Endothelial cell of umbilical vein (primary cell): ENCODE measurements at regions not wholly inside any gene's neighbourhood (a gene's known extent, or its start where the extent isn't known, plus 50 kb on each side); places are given as distances from the start of the nearest gene placed in this dataset.

Experiments used
- BruUV-seq: library from RNA; stranded (reverse); fragments of 400-500 nt; replicated peaks from 2 replicates; lab custom pipeline; 2021; lab: Mats Ljungman, UMichigan
- CTCF ChIA-PET: fragments of 300-600, 350-600 bp; sonication (Branson Sonifier 250); formaldehyde crosslinking; loops from one replicate; lab custom pipeline; 2021; ENCODE audit warnings: antibody characterized with exemption, inconsistent platforms; lab: Charles Lee
- POLR2A ChIA-PET: fragments of 300-600, 350-600 bp; sonication (Branson Sonifier 250); formaldehyde crosslinking; loops from one replicate; lab custom pipeline; 2021; ENCODE audit warnings: antibody characterized with exemption, inconsistent platforms; lab: Charles Lee
- DNase-seq: peaks from one replicate; pipeline ENCODE4 v3.0.0-alpha.2; 2011; ENCODE audit warnings: low read depth, low spot score
- FAIRE-seq: peaks from 2 replicates; lab custom pipeline; 2011; peaks lifted over from hg19 to GRCh38; lab: Jason Lieb, UNC
- H2AFZ ChIP-seq: 2 replicates; pipeline ENCODE4 v1.6.0; 2012; ENCODE audit warnings: low read depth, low read length, control low read depth, inconsistent platforms
- H3K27ac ChIP-seq: 2 replicates; pipeline ENCODE4 v1.5.1; 2011; ENCODE audit warnings: low read depth, mild to moderate bottlenecking, control low read depth, low read length, moderate library complexity; ENCODE audit not compliant: insufficient read depth
- H3K27me3 ChIP-seq, 2 experiments: 2 replicates each; pipeline versions ENCODE4 v1.6.0 to v1.6.1; 2011; ENCODE audit warnings: low read length in 2 of 2, mixed read lengths in 1 of 2; ENCODE audit not compliant: control insufficient read depth in 2 of 2, insufficient read depth in 2 of 2
- H3K36me3 ChIP-seq, 2 experiments: 2 replicates in 1 of 2; 3 replicates in 1 of 2; pipeline ENCODE4 v1.5.1; 2011; ENCODE audit warnings: low read length in 2 of 2, mild to moderate bottlenecking in 1 of 2, moderate library complexity in 1 of 2; ENCODE audit not compliant: control insufficient read depth in 2 of 2, insufficient read depth in 2 of 2; ENCODE audit errors: extremely low read depth in 1 of 2
- H3K4me1 ChIP-seq: 3 replicates; pipeline ENCODE4 v1.5.1; 2011; ENCODE audit warnings: mild to moderate bottlenecking, low read length; ENCODE audit not compliant: control insufficient read depth, insufficient read depth; ENCODE audit errors: extremely low read depth
- H3K4me2 ChIP-seq: 2 replicates; pipeline ENCODE4 v1.6.1; 2011; ENCODE audit warnings: low read length, control low read depth, mixed read lengths; ENCODE audit not compliant: insufficient read depth
- H3K4me3 ChIP-seq, 3 experiments: fragments of 200-600 bp in 1 of 3; sonication (generic), shearing (Covaris generic) in 1 of 3; replicated peaks in 1 of 3; 2 replicates each; pipeline ENCODE4 v1.5.1; 2011 to 2016; ENCODE audit warnings: control low read depth in 3 of 3, low read length in 3 of 3, mild to moderate bottlenecking in 2 of 3, inconsistent platforms in 1 of 3, low read depth in 1 of 3, moderate library complexity in 1 of 3; ENCODE audit not compliant: insufficient read depth in 1 of 3
- H3K79me2 ChIP-seq: 2 replicates; pipeline ENCODE4 v1.6.0; 2012; ENCODE audit warnings: low read length, inconsistent platforms; ENCODE audit not compliant: control insufficient read depth, insufficient read depth
- H3K9ac ChIP-seq: replicated peaks from 2 replicates; pipeline ENCODE3; 2011; ENCODE audit warnings: low read length, control low read depth; ENCODE audit not compliant: insufficient read depth; ENCODE audit errors: extremely low read depth
- H3K9me1 ChIP-seq: replicated peaks from 3 replicates; pipeline ENCODE4 v1.6.0; 2011; ENCODE audit warnings: mild to moderate bottlenecking, low read length; ENCODE audit not compliant: control insufficient read depth, insufficient read depth; ENCODE audit errors: extremely low read depth
- H3K9me3 ChIP-seq: replicated peaks from 2 replicates; pipeline ENCODE4 v1.5.1; 2012; ENCODE audit warnings: low read length, inconsistent platforms; ENCODE audit not compliant: control insufficient read depth, insufficient read depth
- H4K20me1 ChIP-seq: replicated peaks from 2 replicates; pipeline ENCODE3; 2011; ENCODE audit warnings: mild to moderate bottlenecking, low read length; ENCODE audit not compliant: control insufficient read depth, insufficient read depth; ENCODE audit errors: extremely low read depth
- FOS ChIP-seq: IDR thresholded peaks from 2 replicates; pipeline ENCODE4 v1.6.1; 2011; ENCODE audit warnings: mild to moderate bottlenecking, low read length, moderate library complexity, borderline replicate concordance; ENCODE audit not compliant: insufficient read depth
- MAX ChIP-seq: IDR thresholded peaks from 2 replicates; pipeline ENCODE4 v1.6.1; 2011; ENCODE audit not compliant: insufficient read depth, insufficient read length
- POLR2A ChIP-seq: IDR thresholded peaks from 2 replicates; pipeline ENCODE4 v1.6.1; 2012; ENCODE audit warnings: low read depth, mild to moderate bottlenecking, control low read depth, low read length
- POLR2AphosphoS5 ChIP-seq: IDR thresholded peaks from 2 replicates; pipeline ENCODE4 v1.6.1; 2012; ENCODE audit warnings: low read depth, mild to moderate bottlenecking, control low read depth, low read length, moderate library complexity; ENCODE audit not compliant: insufficient read depth
- dilution Hi-C: fragments of 300-500 bp; cut with MboI; formaldehyde crosslinking; loops from one replicate; pipeline ENCODE4 v1.15.0; 2019; ENCODE audit warnings: low sequenced_read_pairs; ENCODE audit not compliant: extremely low pct_ligation_motif_present
- intact Hi-C: fragments of 100-400 bp; cut with micrococcal nuclease; formaldehyde crosslinking; loops from one replicate; pipeline ENCODE4 v1.10.0; 2022

- no peak overlapping the region for H2AFZ ChIP-seq
- BruUV-seq = no TSS peak
- no peak for DNase-seq
- no peak overlapping the region for H3K9ac ChIP-seq
- ChIA-PET CTCF (no interaction called here), POLR2A (no interaction called here)
- no peaks in the 10 kb centered on the region for H3K27me3 ChIP-seq
- intact Hi-C loops (no loop called here), dilution Hi-C loops (no loop called here)
- no peak overlapping the region for H3K4me3 ChIP-seq
- no peaks in the 10 kb centered on the region for H3K9me1 ChIP-seq
- FAIRE-seq = no peak
- no peaks in the 10 kb centered on the region for H4K20me1 ChIP-seq
- no peaks in the 10 kb centered on the region for H3K36me3 ChIP-seq
- TF ChIP-seq FOS = no peak
- TF ChIP-seq MAX = no peak
- no peak for TF ChIP-seq POLR2AphosphoS5
- no peak for TF ChIP-seq POLR2A
- no peaks in the 10 kb centered on the region for H3K4me1 ChIP-seq
- H3K79me2 ChIP-seq = no peaks in the 10 kb centered on the region
- no peak overlapping the region for H3K27ac ChIP-seq
- no peak overlapping the region for H3K4me2 ChIP-seq
- no peaks in the 10 kb centered on the region for H3K9me3 ChIP-seq
These were observed 74.2 kb downstream of the MSX2 start for GRCh38 chr5:174798551-174798951.

GRCh38 chr5:174796711-174797192 lies 72.4 kb downstream of the MSX2 start:
- no peaks in the 10 kb centered on the region for H4K20me1 ChIP-seq
- H3K36me3 ChIP-seq = no peaks in the 10 kb centered on the region
- no peak overlapping the region for H3K4me3 ChIP-seq
- no peaks in the 10 kb centered on the region for H3K9me3 ChIP-seq
- no peak for TF ChIP-seq POLR2AphosphoS5
- no peaks in the 10 kb centered on the region for H3K4me1 ChIP-seq
- BruUV-seq = no TSS peak
- intact Hi-C loops (no loop called here), dilution Hi-C loops (no loop called here)
- no peak for DNase-seq
- H3K27ac ChIP-seq = no peak overlapping the region
- H3K9ac ChIP-seq = no peak overlapping the region
- FAIRE-seq = no peak
- no peak overlapping the region for H2AFZ ChIP-seq
- no peak overlapping the region for H3K4me2 ChIP-seq
- no peaks in the 10 kb centered on the region for H3K79me2 ChIP-seq
- ChIA-PET CTCF (no interaction called here), POLR2A (no interaction called here)
- H3K27me3 ChIP-seq = no peaks in the 10 kb centered on the region
- no peaks in the 10 kb centered on the region for H3K9me1 ChIP-seq
